Endothelial cell of umbilical vein (primary cell): ENCODE measurements at regions not wholly inside any gene's neighbourhood (a gene's known extent, or its start where the extent isn't known, plus 50 kb on each side); places are given as distances from the start of the nearest gene placed in this dataset.

Source experiments
- BruUV-seq: library from RNA; stranded (reverse); fragments of 400-500 nt; replicated peaks from 2 replicates; lab custom pipeline; 2021; lab: Mats Ljungman, UMichigan
- CTCF ChIA-PET: fragments of 300-600, 350-600 bp; sonication (Branson Sonifier 250); formaldehyde crosslinking; loops from one replicate; lab custom pipeline; 2021; ENCODE audit warnings: antibody characterized with exemption, inconsistent platforms; lab: Charles Lee
- POLR2A ChIA-PET: fragments of 300-600, 350-600 bp; sonication (Branson Sonifier 250); formaldehyde crosslinking; loops from one replicate; lab custom pipeline; 2021; ENCODE audit warnings: antibody characterized with exemption, inconsistent platforms; lab: Charles Lee
- DNase-seq: peaks from one replicate; pipeline ENCODE4 v3.0.0-alpha.2; 2011; ENCODE audit warnings: low read depth, low spot score
- FAIRE-seq: peaks from 2 replicates; lab custom pipeline; 2011; peaks lifted over from hg19 to GRCh38; lab: Jason Lieb, UNC
- H2AFZ ChIP-seq: 2 replicates; pipeline ENCODE4 v1.6.0; 2012; ENCODE audit warnings: low read depth, low read length, control low read depth, inconsistent platforms
- H3K27ac ChIP-seq: 2 replicates; pipeline ENCODE4 v1.5.1; 2011; ENCODE audit warnings: low read depth, mild to moderate bottlenecking, control low read depth, low read length, moderate library complexity; ENCODE audit not compliant: insufficient read depth
- H3K27me3 ChIP-seq, 2 experiments: 2 replicates each; pipeline versions ENCODE4 v1.6.0 to v1.6.1; 2011; ENCODE audit warnings: low read length in 2 of 2, mixed read lengths in 1 of 2; ENCODE audit not compliant: control insufficient read depth in 2 of 2, insufficient read depth in 2 of 2
- H3K36me3 ChIP-seq, 2 experiments: 2 replicates in 1 of 2; 3 replicates in 1 of 2; pipeline ENCODE4 v1.5.1; 2011; ENCODE audit warnings: low read length in 2 of 2, mild to moderate bottlenecking in 1 of 2, moderate library complexity in 1 of 2; ENCODE audit not compliant: control insufficient read depth in 2 of 2, insufficient read depth in 2 of 2; ENCODE audit errors: extremely low read depth in 1 of 2
- H3K4me1 ChIP-seq: 3 replicates; pipeline ENCODE4 v1.5.1; 2011; ENCODE audit warnings: mild to moderate bottlenecking, low read length; ENCODE audit not compliant: control insufficient read depth, insufficient read depth; ENCODE audit errors: extremely low read depth
- H3K4me2 ChIP-seq: 2 replicates; pipeline ENCODE4 v1.6.1; 2011; ENCODE audit warnings: low read length, control low read depth, mixed read lengths; ENCODE audit not compliant: insufficient read depth
- H3K4me3 ChIP-seq, 3 experiments: fragments of 200-600 bp in 1 of 3; sonication (generic), shearing (Covaris generic) in 1 of 3; replicated peaks in 1 of 3; 2 replicates each; pipeline ENCODE4 v1.5.1; 2011 to 2016; ENCODE audit warnings: control low read depth in 3 of 3, low read length in 3 of 3, mild to moderate bottlenecking in 2 of 3, inconsistent platforms in 1 of 3, low read depth in 1 of 3, moderate library complexity in 1 of 3; ENCODE audit not compliant: insufficient read depth in 1 of 3
- H3K79me2 ChIP-seq: 2 replicates; pipeline ENCODE4 v1.6.0; 2012; ENCODE audit warnings: low read length, inconsistent platforms; ENCODE audit not compliant: control insufficient read depth, insufficient read depth
- H3K9ac ChIP-seq: replicated peaks from 2 replicates; pipeline ENCODE3; 2011; ENCODE audit warnings: low read length, control low read depth; ENCODE audit not compliant: insufficient read depth; ENCODE audit errors: extremely low read depth
- H3K9me1 ChIP-seq: replicated peaks from 3 replicates; pipeline ENCODE4 v1.6.0; 2011; ENCODE audit warnings: mild to moderate bottlenecking, low read length; ENCODE audit not compliant: control insufficient read depth, insufficient read depth; ENCODE audit errors: extremely low read depth
- H3K9me3 ChIP-seq: replicated peaks from 2 replicates; pipeline ENCODE4 v1.5.1; 2012; ENCODE audit warnings: low read length, inconsistent platforms; ENCODE audit not compliant: control insufficient read depth, insufficient read depth
- H4K20me1 ChIP-seq: replicated peaks from 2 replicates; pipeline ENCODE3; 2011; ENCODE audit warnings: mild to moderate bottlenecking, low read length; ENCODE audit not compliant: control insufficient read depth, insufficient read depth; ENCODE audit errors: extremely low read depth
- CTCF ChIP-seq, 2 donors: IDR thresholded peaks; 1 replicate in 1 of 2; 2 replicates in 1 of 2; pipeline ENCODE4 v1.5.1; 2011; ENCODE audit warnings: low read length in 2 of 2, mild to moderate bottlenecking in 2 of 2, moderate library complexity in 2 of 2, control low read depth in 1 of 2, inconsistent platforms in 1 of 2, low read depth in 1 of 2; ENCODE audit not compliant: insufficient read depth in 1 of 2; ENCODE audit errors: extremely low read depth in 1 of 2
- EZH2 ChIP-seq: IDR thresholded peaks from 2 replicates; pipeline ENCODE4 v1.6.1; 2012; ENCODE audit warnings: borderline replicate concordance, low read depth, mild to moderate bottlenecking, moderate library complexity, low read length, inconsistent platforms; ENCODE audit not compliant: severe bottlenecking
- FOS ChIP-seq: IDR thresholded peaks from 2 replicates; pipeline ENCODE4 v1.6.1; 2011; ENCODE audit warnings: mild to moderate bottlenecking, low read length, moderate library complexity, borderline replicate concordance; ENCODE audit not compliant: insufficient read depth
- GATA2 ChIP-seq: IDR thresholded peaks from 2 replicates; pipeline ENCODE4 v1.7.0; 2011; ENCODE audit warnings: low read depth, mild to moderate bottlenecking, moderate library complexity, mixed read lengths, low read length; ENCODE audit not compliant: insufficient read length, insufficient read depth
- JUN ChIP-seq: IDR thresholded peaks from 2 replicates; pipeline ENCODE4 v1.6.1; 2011; ENCODE audit warnings: borderline replicate concordance, low read depth; ENCODE audit not compliant: insufficient read length, insufficient read depth
- MAX ChIP-seq: IDR thresholded peaks from 2 replicates; pipeline ENCODE4 v1.6.1; 2011; ENCODE audit not compliant: insufficient read depth, insufficient read length
- MYC ChIP-seq: IDR thresholded peaks from one replicate; pipeline ENCODE4 v1.6.1; 2011; ENCODE audit warnings: mild to moderate bottlenecking, low read depth, low read length
- POLR2A ChIP-seq: IDR thresholded peaks from 2 replicates; pipeline ENCODE4 v1.6.1; 2012; ENCODE audit warnings: low read depth, mild to moderate bottlenecking, control low read depth, low read length
- POLR2AphosphoS5 ChIP-seq: IDR thresholded peaks from 2 replicates; pipeline ENCODE4 v1.6.1; 2012; ENCODE audit warnings: low read depth, mild to moderate bottlenecking, control low read depth, low read length, moderate library complexity; ENCODE audit not compliant: insufficient read depth
- dilution Hi-C: fragments of 300-500 bp; cut with MboI; formaldehyde crosslinking; loops from one replicate; pipeline ENCODE4 v1.15.0; 2019; ENCODE audit warnings: low sequenced_read_pairs; ENCODE audit not compliant: extremely low pct_ligation_motif_present
- intact Hi-C: fragments of 100-400 bp; cut with micrococcal nuclease; formaldehyde crosslinking; loops from one replicate; pipeline ENCODE4 v1.10.0; 2022

- H3K9me1 ChIP-seq: no peaks in the 10 kb centered on the region
- no peak overlapping the region for H3K9ac ChIP-seq
- no peak overlapping the region for H3K4me2 ChIP-seq
- dilution Hi-C loops: no loop called here
- CTCF ChIA-PET: no interaction called here
- no peaks in the 10 kb centered on the region for H3K79me2 ChIP-seq
- H3K27me3 ChIP-seq: no peaks in the 10 kb centered on the region
- no peaks in the 10 kb centered on the region for H3K36me3 ChIP-seq
- POLR2A ChIA-PET: no interaction called here
- no peak overlapping the region for H2AFZ ChIP-seq
- intact Hi-C loops: no loop called here
- no peak overlapping the region for H3K4me3 ChIP-seq
- no peak overlapping the region for H3K27ac ChIP-seq
- H3K9me3 ChIP-seq: no peaks in the 10 kb centered on the region
- no peak for TF ChIP-seq EZH2
- DNase-seq (no peak), FAIRE-seq (no peak)
- no peaks in the 10 kb centered on the region for H4K20me1 ChIP-seq
- BruUV-seq: no TSS peak
- H3K4me1 ChIP-seq: no peaks in the 10 kb centered on the region
These were observed 144.3 kb upstream of the TNRC6C start for GRCh38 chr17:77814091-77814772.

- no peak overlapping the region for H3K9ac ChIP-seq
- DNase-seq (no peak), FAIRE-seq (no peak)
- no peak overlapping the region for H3K4me2 ChIP-seq
- H3K4me1 ChIP-seq: no peaks in the 10 kb centered on the region
- TF ChIP-seq MYC (no peak), MAX (no peak), GATA2 (no peak), CTCF (IDR thresholded peaks at IDR 0.05; ENCODE audit: extremely low read depth in 1 of 2, insufficient read depth in 1 of 2, low read depth in 1 of 2, low read length in 2 of 2) (no peak), EZH2 (no peak), JUN (no peak), FOS (no peak), POLR2A (no peak), POLR2AphosphoS5 (no peak)
- H3K79me2 ChIP-seq: no peaks in the 10 kb centered on the region
- no peak overlapping the region for H3K27ac ChIP-seq
- intact Hi-C loops (no loop called here), dilution Hi-C loops (no loop called here)
- H4K20me1 ChIP-seq: no peaks in the 10 kb centered on the region
- H3K9me3 ChIP-seq: no peaks in the 10 kb centered on the region
- no peak overlapping the region for H2AFZ ChIP-seq
- H3K27me3 ChIP-seq: no peaks in the 10 kb centered on the region
- no TSS peak for BruUV-seq
- POLR2A ChIA-PET: no interaction called here
- no peak overlapping the region for H3K4me3 ChIP-seq
- no peaks in the 10 kb centered on the region for H3K36me3 ChIP-seq
- CTCF ChIA-PET: no interaction called here
- no peaks in the 10 kb centered on the region for H3K9me1 ChIP-seq
These were observed 143.2 kb upstream of the TNRC6C start for GRCh38 chr17:77815127-77815905.
